C4-2B (cell line): ENCODE measurements at regions not wholly inside any gene's neighbourhood (a gene's known extent, or its start where the extent isn't known, plus 50 kb on each side); places are given as distances from the start of the nearest gene placed in this dataset.

Experiments
- CTCF ChIP-seq: fragments of 450-650 bp; conservative IDR thresholded peaks from 2 replicates; pipeline ENCODE4 v1.5.1; 2017; ENCODE audit warnings: mild to moderate bottlenecking
- ZFX ChIP-seq: fragments of 450-650 bp; IDR thresholded peaks from 2 replicates; pipeline ENCODE4 v1.6.1; 2017

GRCh38 chr14:84988357-84988756 is 541.6 kb upstream of the FLRT2 start:
- TF ChIP-seq CTCF (no peak), ZFX (no peak)
